CD4-positive, alpha-beta T cell (primary cell): ENCODE measurements at regions not wholly inside any gene's neighbourhood (a gene's known extent, or its start where the extent isn't known, plus 50 kb on each side); places are given as distances from the start of the nearest gene placed in this dataset.

Source experiments
- ATAC-seq: fragments of 200-7000 bp; cut with Tn5 transposase; one replicate; pipeline ENCODE4 v1.10.0; 2022; ENCODE audit warnings: mild to moderate bottlenecking; ENCODE audit not compliant: poor library complexity
- CTCF ChIA-PET: fragments of 350-600 bp; sonication (Branson Sonifier 250); formaldehyde crosslinking; loops from one replicate; lab custom pipeline; 2021; ENCODE audit warnings: antibody characterized with exemption, inconsistent platforms; lab: Charles Lee
- POLR2A ChIA-PET: fragments of 350-600 bp; sonication (Branson Sonifier 250); formaldehyde crosslinking; loops from one replicate; lab custom pipeline; 2021; ENCODE audit warnings: antibody characterized with exemption, inconsistent platforms; lab: Charles Lee
- DNase-seq, 14 experiments: peaks; one replicate each; pipeline ENCODE4 v3.0.0-alpha.2; 2013 to 2020; ENCODE audit warnings: mixed read lengths in 2 of 14
- H3K27ac ChIP-seq, 2 donors: one replicate each; pipeline versions ENCODE4 v1.5.1 to v1.7.0; 2013; ENCODE audit warnings: low read length in 2 of 2, low read depth in 1 of 2, mild to moderate bottlenecking in 1 of 2
- H3K27me3 ChIP-seq, 2 experiments: 1 replicate in 1 of 2; 2 replicates in 1 of 2; pipeline versions ENCODE4 v1.6.1 to v1.7.0; 2013; ENCODE audit warnings: low read length in 2 of 2, control low read depth in 1 of 2, mild to moderate bottlenecking in 1 of 2, moderate library complexity in 1 of 2; ENCODE audit not compliant: insufficient read depth in 2 of 2, control insufficient read depth in 1 of 2
- H3K36me3 ChIP-seq: one replicate; pipeline ENCODE4 v1.6.1; 2013; ENCODE audit warnings: low read length, control low read depth; ENCODE audit not compliant: insufficient read depth
- H3K4me1 ChIP-seq: one replicate; pipeline ENCODE4 v1.6.1; 2013; ENCODE audit warnings: low read length, control low read depth; ENCODE audit not compliant: insufficient read depth
- H3K4me3 ChIP-seq: one replicate; pipeline ENCODE4 v1.5.1; 2013; ENCODE audit warnings: mild to moderate bottlenecking, low read length, moderate library complexity
- H3K9me3 ChIP-seq, 2 experiments: 1 replicate in 1 of 2; 2 replicates in 1 of 2; pipeline versions ENCODE4 v1.6.1 to v1.7.0; 2013; ENCODE audit warnings: low read length in 2 of 2, mild to moderate bottlenecking in 2 of 2, control low read depth in 1 of 2, moderate library complexity in 1 of 2; ENCODE audit not compliant: control insufficient read depth in 1 of 2, insufficient read depth in 1 of 2
- H3K27ac Mint-ChIP-seq: one replicate; pipeline ENCODE4 v1.8.0; 2020; ENCODE audit warnings: mixed read lengths
- H3K27me3 Mint-ChIP-seq: one replicate; pipeline ENCODE4 v1.8.0; 2021; ENCODE audit warnings: mixed read lengths
- H3K36me3 Mint-ChIP-seq: one replicate; pipeline ENCODE4 v1.8.0; 2021; ENCODE audit warnings: low read depth, mixed read lengths
- H3K4me1 Mint-ChIP-seq: one replicate; pipeline ENCODE4 v1.8.0; 2021; ENCODE audit warnings: low read depth, mixed read lengths
- H3K4me3 Mint-ChIP-seq: one replicate; pipeline ENCODE4 v1.8.0; 2020; ENCODE audit warnings: mild to moderate bottlenecking, mixed read lengths
- H3K9me3 Mint-ChIP-seq: one replicate; pipeline ENCODE4 v1.8.0; 2020; ENCODE audit warnings: mixed read lengths
- intact Hi-C, 2 experiments: fragments of 100-400 bp; cut with DNase I in 1 of 2; cut with micrococcal nuclease in 1 of 2; formaldehyde crosslinking; loops; one replicate each; pipeline versions ENCODE4 v1.15.1 to v1.9.0; 2023 to 2025; cut with DNase I, micrococcal nuclease
- TF ChIP-seq, protein P1 (sequence below): fragments of 200-600 bp; IDR thresholded peaks from one replicate; pipeline ENCODE4 v1.8.0; 2022; ENCODE audit warnings: antibody characterized with exemption, mild to moderate bottlenecking

- H3K27me3 ChIP-seq = no peaks in the 10 kb centered on the region
- Mint-ChIP-seq H3K27me3 (peaks cover 5% of the 10 kb centered on the region), H3K4me3 (no peak overlapping the region), H3K36me3 (no peaks in the 10 kb centered on the region), H3K4me1 (no peaks in the 10 kb centered on the region), H3K9me3 (no peaks in the 10 kb centered on the region), H3K27ac (no peak overlapping the region)
- no peak overlapping the region for H3K4me3 ChIP-seq
- ATAC-seq (no peak), DNase-seq (no peak)
- no peak overlapping the region for H3K27ac ChIP-seq
- POLR2A ChIA-PET = no interaction called here
- intact Hi-C loops = no loop called here
- H3K36me3 ChIP-seq = no peaks in the 10 kb centered on the region
- no peaks in the 10 kb centered on the region for H3K4me1 ChIP-seq
- CTCF ChIA-PET = no interaction called here
- TF ChIP-seq, protein P1, sequence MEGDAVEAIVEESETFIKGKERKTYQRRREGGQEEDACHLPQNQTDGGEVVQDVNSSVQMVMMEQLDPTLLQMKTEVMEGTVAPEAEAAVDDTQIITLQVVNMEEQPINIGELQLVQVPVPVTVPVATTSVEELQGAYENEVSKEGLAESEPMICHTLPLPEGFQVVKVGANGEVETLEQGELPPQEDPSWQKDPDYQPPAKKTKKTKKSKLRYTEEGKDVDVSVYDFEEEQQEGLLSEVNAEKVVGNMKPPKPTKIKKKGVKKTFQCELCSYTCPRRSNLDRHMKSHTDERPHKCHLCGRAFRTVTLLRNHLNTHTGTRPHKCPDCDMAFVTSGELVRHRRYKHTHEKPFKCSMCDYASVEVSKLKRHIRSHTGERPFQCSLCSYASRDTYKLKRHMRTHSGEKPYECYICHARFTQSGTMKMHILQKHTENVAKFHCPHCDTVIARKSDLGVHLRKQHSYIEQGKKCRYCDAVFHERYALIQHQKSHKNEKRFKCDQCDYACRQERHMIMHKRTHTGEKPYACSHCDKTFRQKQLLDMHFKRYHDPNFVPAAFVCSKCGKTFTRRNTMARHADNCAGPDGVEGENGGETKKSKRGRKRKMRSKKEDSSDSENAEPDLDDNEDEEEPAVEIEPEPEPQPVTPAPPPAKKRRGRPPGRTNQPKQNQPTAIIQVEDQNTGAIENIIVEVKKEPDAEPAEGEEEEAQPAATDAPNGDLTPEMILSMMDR = no peak
- H3K9me3 ChIP-seq = no peaks in the 10 kb centered on the region
Measured at GRCh38 chr18:68505178-68505574, 209.7 kb downstream of the TMX3 start.

DNA sequence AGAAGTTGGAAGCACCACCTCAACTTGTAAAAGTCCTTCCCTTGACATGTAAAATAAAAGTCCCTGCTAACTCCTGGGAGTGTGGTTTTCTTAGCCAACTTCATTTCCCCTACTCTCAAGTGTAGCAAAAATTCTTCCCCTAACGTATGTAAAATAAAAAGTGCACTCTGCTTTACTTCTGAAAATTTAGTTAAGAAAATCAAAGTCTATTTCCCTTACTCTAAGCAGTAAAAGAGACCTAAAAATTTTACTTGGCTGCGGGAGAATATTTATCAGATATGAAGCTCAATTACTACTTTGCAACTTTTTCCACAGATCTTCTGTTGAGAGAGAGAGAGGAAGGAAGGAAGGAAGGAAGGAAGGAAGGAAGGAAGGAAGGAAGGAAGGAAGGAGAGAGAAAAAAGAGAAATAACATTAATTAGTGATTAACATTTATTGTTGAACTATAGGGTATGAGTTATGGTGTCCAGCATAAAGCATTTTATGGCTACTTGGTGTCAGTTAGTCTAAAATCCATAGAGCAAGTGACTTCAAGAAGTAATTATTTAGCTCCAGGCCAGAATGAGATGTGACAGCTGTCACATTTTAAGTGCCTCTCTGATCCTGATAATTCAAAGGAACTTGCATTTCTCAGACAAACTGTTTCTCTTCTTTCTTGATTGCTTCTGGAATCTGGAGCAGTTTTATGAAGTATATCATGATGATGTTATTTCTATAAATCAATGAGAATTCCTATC lies 210.3 kb downstream of the TMX3 start:
- H3K4me3 Mint-ChIP-seq = no peak overlapping the region
- CTCF ChIA-PET = no interaction called here

GRCh38 chr18:68500556-68500955 lies 214.4 kb downstream of the TMX3 start:
- TF ChIP-seq, protein P1 = no peak
- intact Hi-C loops = no loop called here
- H3K36me3 ChIP-seq = no peaks in the 10 kb centered on the region
- Mint-ChIP-seq H3K27me3 (peaks cover 5% of the 10 kb centered on the region), H3K27ac (no peak overlapping the region), H3K36me3 (no peaks in the 10 kb centered on the region), H3K4me1 (no peaks in the 10 kb centered on the region), H3K9me3 (no peaks in the 10 kb centered on the region), H3K4me3 (no peak overlapping the region)
- DNase-seq = no peak
- CTCF ChIA-PET = no interaction called here
- H3K4me3 ChIP-seq = no peak overlapping the region
- H3K27ac ChIP-seq = no peak overlapping the region
- POLR2A ChIA-PET = no interaction called here
- no peaks in the 10 kb centered on the region for H3K9me3 ChIP-seq
- H3K4me1 ChIP-seq = no peaks in the 10 kb centered on the region
- ATAC-seq = no peak
- no peaks in the 10 kb centered on the region for H3K27me3 ChIP-seq

More for the DNA sequence above, 210.3 kb downstream of the TMX3 start:
- TF ChIP-seq, protein P1 = no peak
- no peak overlapping the region for H3K27ac ChIP-seq
- no peaks in the 10 kb centered on the region for H3K27me3 ChIP-seq
- H3K9me3 ChIP-seq = no peaks in the 10 kb centered on the region
- DNase-seq (no peak), ATAC-seq (no peak)
- intact Hi-C loops = no loop called here
- H3K4me1 Mint-ChIP-seq = no peaks in the 10 kb centered on the region
- no peaks in the 10 kb centered on the region for H3K36me3 Mint-ChIP-seq
- H3K4me1 ChIP-seq = no peaks in the 10 kb centered on the region
- H3K4me3 ChIP-seq = no peak overlapping the region
- no peak overlapping the region for H3K27ac Mint-ChIP-seq
- POLR2A ChIA-PET = no interaction called here
- H3K9me3 Mint-ChIP-seq = no peaks in the 10 kb centered on the region
- no peaks in the 10 kb centered on the region for H3K36me3 ChIP-seq
- peaks cover 5% of the 10 kb centered on the region for H3K27me3 Mint-ChIP-seq
